Endothelial cell of umbilical vein (primary cell): ENCODE measurements at regions not wholly inside any gene's neighbourhood (a gene's known extent, or its start where the extent isn't known, plus 50 kb on each side); places are given as distances from the start of the nearest gene placed in this dataset.

ENCODE experiments used
- BruUV-seq: library from RNA; stranded (reverse); fragments of 400-500 nt; replicated peaks from 2 replicates; lab custom pipeline; 2021; lab: Mats Ljungman, UMichigan
- CTCF ChIA-PET: fragments of 300-600, 350-600 bp; sonication (Branson Sonifier 250); formaldehyde crosslinking; loops from one replicate; lab custom pipeline; 2021; ENCODE audit warnings: antibody characterized with exemption, inconsistent platforms; lab: Charles Lee
- POLR2A ChIA-PET: fragments of 300-600, 350-600 bp; sonication (Branson Sonifier 250); formaldehyde crosslinking; loops from one replicate; lab custom pipeline; 2021; ENCODE audit warnings: antibody characterized with exemption, inconsistent platforms; lab: Charles Lee
- DNase-seq: peaks from one replicate; pipeline ENCODE4 v3.0.0-alpha.2; 2011; ENCODE audit warnings: low read depth, low spot score
- FAIRE-seq: peaks from 2 replicates; lab custom pipeline; 2011; peaks lifted over from hg19 to GRCh38; lab: Jason Lieb, UNC
- H2AFZ ChIP-seq: 2 replicates; pipeline ENCODE4 v1.6.0; 2012; ENCODE audit warnings: low read depth, low read length, control low read depth, inconsistent platforms
- H3K27ac ChIP-seq: 2 replicates; pipeline ENCODE4 v1.5.1; 2011; ENCODE audit warnings: low read depth, mild to moderate bottlenecking, control low read depth, low read length, moderate library complexity; ENCODE audit not compliant: insufficient read depth
- H3K27me3 ChIP-seq, 2 experiments: 2 replicates each; pipeline versions ENCODE4 v1.6.0 to v1.6.1; 2011; ENCODE audit warnings: low read length in 2 of 2, mixed read lengths in 1 of 2; ENCODE audit not compliant: control insufficient read depth in 2 of 2, insufficient read depth in 2 of 2
- H3K36me3 ChIP-seq, 2 experiments: 2 replicates in 1 of 2; 3 replicates in 1 of 2; pipeline ENCODE4 v1.5.1; 2011; ENCODE audit warnings: low read length in 2 of 2, mild to moderate bottlenecking in 1 of 2, moderate library complexity in 1 of 2; ENCODE audit not compliant: control insufficient read depth in 2 of 2, insufficient read depth in 2 of 2; ENCODE audit errors: extremely low read depth in 1 of 2
- H3K4me1 ChIP-seq: 3 replicates; pipeline ENCODE4 v1.5.1; 2011; ENCODE audit warnings: mild to moderate bottlenecking, low read length; ENCODE audit not compliant: control insufficient read depth, insufficient read depth; ENCODE audit errors: extremely low read depth
- H3K4me2 ChIP-seq: 2 replicates; pipeline ENCODE4 v1.6.1; 2011; ENCODE audit warnings: low read length, control low read depth, mixed read lengths; ENCODE audit not compliant: insufficient read depth
- H3K4me3 ChIP-seq, 3 experiments: fragments of 200-600 bp in 1 of 3; sonication (generic), shearing (Covaris generic) in 1 of 3; replicated peaks in 1 of 3; 2 replicates each; pipeline ENCODE4 v1.5.1; 2011 to 2016; ENCODE audit warnings: control low read depth in 3 of 3, low read length in 3 of 3, mild to moderate bottlenecking in 2 of 3, inconsistent platforms in 1 of 3, low read depth in 1 of 3, moderate library complexity in 1 of 3; ENCODE audit not compliant: insufficient read depth in 1 of 3
- H3K79me2 ChIP-seq: 2 replicates; pipeline ENCODE4 v1.6.0; 2012; ENCODE audit warnings: low read length, inconsistent platforms; ENCODE audit not compliant: control insufficient read depth, insufficient read depth
- H3K9ac ChIP-seq: replicated peaks from 2 replicates; pipeline ENCODE3; 2011; ENCODE audit warnings: low read length, control low read depth; ENCODE audit not compliant: insufficient read depth; ENCODE audit errors: extremely low read depth
- H3K9me1 ChIP-seq: replicated peaks from 3 replicates; pipeline ENCODE4 v1.6.0; 2011; ENCODE audit warnings: mild to moderate bottlenecking, low read length; ENCODE audit not compliant: control insufficient read depth, insufficient read depth; ENCODE audit errors: extremely low read depth
- H3K9me3 ChIP-seq: replicated peaks from 2 replicates; pipeline ENCODE4 v1.5.1; 2012; ENCODE audit warnings: low read length, inconsistent platforms; ENCODE audit not compliant: control insufficient read depth, insufficient read depth
- H4K20me1 ChIP-seq: replicated peaks from 2 replicates; pipeline ENCODE3; 2011; ENCODE audit warnings: mild to moderate bottlenecking, low read length; ENCODE audit not compliant: control insufficient read depth, insufficient read depth; ENCODE audit errors: extremely low read depth
- EZH2 ChIP-seq: IDR thresholded peaks from 2 replicates; pipeline ENCODE4 v1.6.1; 2012; ENCODE audit warnings: borderline replicate concordance, low read depth, mild to moderate bottlenecking, moderate library complexity, low read length, inconsistent platforms; ENCODE audit not compliant: severe bottlenecking
- FOS ChIP-seq: IDR thresholded peaks from 2 replicates; pipeline ENCODE4 v1.6.1; 2011; ENCODE audit warnings: mild to moderate bottlenecking, low read length, moderate library complexity, borderline replicate concordance; ENCODE audit not compliant: insufficient read depth
- GATA2 ChIP-seq: IDR thresholded peaks from 2 replicates; pipeline ENCODE4 v1.7.0; 2011; ENCODE audit warnings: low read depth, mild to moderate bottlenecking, moderate library complexity, mixed read lengths, low read length; ENCODE audit not compliant: insufficient read length, insufficient read depth
- JUN ChIP-seq: IDR thresholded peaks from 2 replicates; pipeline ENCODE4 v1.6.1; 2011; ENCODE audit warnings: borderline replicate concordance, low read depth; ENCODE audit not compliant: insufficient read length, insufficient read depth
- MYC ChIP-seq: IDR thresholded peaks from one replicate; pipeline ENCODE4 v1.6.1; 2011; ENCODE audit warnings: mild to moderate bottlenecking, low read depth, low read length
- POLR2A ChIP-seq: IDR thresholded peaks from 2 replicates; pipeline ENCODE4 v1.6.1; 2012; ENCODE audit warnings: low read depth, mild to moderate bottlenecking, control low read depth, low read length
- POLR2AphosphoS5 ChIP-seq: IDR thresholded peaks from 2 replicates; pipeline ENCODE4 v1.6.1; 2012; ENCODE audit warnings: low read depth, mild to moderate bottlenecking, control low read depth, low read length, moderate library complexity; ENCODE audit not compliant: insufficient read depth
- dilution Hi-C: fragments of 300-500 bp; cut with MboI; formaldehyde crosslinking; loops from one replicate; pipeline ENCODE4 v1.15.0; 2019; ENCODE audit warnings: low sequenced_read_pairs; ENCODE audit not compliant: extremely low pct_ligation_motif_present
- intact Hi-C: fragments of 100-400 bp; cut with micrococcal nuclease; formaldehyde crosslinking; loops from one replicate; pipeline ENCODE4 v1.10.0; 2022
- TF ChIP-seq, protein P1 (sequence below), 2 donors: IDR thresholded peaks; 1 replicate in 1 of 2; 2 replicates in 1 of 2; pipeline ENCODE4 v1.5.1; 2011; ENCODE audit warnings: low read length in 2 of 2, mild to moderate bottlenecking in 2 of 2, moderate library complexity in 2 of 2, control low read depth in 1 of 2, inconsistent platforms in 1 of 2, low read depth in 1 of 2; ENCODE audit not compliant: insufficient read depth in 1 of 2; ENCODE audit errors: extremely low read depth in 1 of 2
- TF ChIP-seq, protein P2 (sequence below): IDR thresholded peaks from 2 replicates; pipeline ENCODE4 v1.6.1; 2011; ENCODE audit not compliant: insufficient read depth, insufficient read length

DNA sequence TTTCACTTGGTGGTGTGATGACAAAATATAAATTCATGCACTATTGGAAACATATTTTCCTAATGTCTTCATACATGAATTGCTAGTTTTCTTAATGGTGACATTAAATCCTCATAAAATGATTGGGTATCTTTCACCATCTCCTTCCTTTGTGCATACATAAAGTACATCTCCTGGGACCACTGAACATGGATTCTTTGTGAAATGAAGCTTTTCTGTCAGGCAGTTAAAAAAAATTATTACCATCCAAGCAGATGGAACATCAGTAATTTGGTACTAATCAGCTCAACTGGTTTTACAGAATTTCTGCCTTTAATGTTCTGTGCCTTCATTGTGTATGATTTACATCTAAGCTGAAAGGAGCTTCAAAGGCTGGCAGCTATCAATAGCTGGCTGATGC is 891.7 kb upstream of the SLC10A2 start:
- FAIRE-seq, result no peak
- TF ChIP-seq, protein P1, sequence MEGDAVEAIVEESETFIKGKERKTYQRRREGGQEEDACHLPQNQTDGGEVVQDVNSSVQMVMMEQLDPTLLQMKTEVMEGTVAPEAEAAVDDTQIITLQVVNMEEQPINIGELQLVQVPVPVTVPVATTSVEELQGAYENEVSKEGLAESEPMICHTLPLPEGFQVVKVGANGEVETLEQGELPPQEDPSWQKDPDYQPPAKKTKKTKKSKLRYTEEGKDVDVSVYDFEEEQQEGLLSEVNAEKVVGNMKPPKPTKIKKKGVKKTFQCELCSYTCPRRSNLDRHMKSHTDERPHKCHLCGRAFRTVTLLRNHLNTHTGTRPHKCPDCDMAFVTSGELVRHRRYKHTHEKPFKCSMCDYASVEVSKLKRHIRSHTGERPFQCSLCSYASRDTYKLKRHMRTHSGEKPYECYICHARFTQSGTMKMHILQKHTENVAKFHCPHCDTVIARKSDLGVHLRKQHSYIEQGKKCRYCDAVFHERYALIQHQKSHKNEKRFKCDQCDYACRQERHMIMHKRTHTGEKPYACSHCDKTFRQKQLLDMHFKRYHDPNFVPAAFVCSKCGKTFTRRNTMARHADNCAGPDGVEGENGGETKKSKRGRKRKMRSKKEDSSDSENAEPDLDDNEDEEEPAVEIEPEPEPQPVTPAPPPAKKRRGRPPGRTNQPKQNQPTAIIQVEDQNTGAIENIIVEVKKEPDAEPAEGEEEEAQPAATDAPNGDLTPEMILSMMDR (IDR thresholded peaks at IDR 0.05; ENCODE audit: extremely low read depth in 1 of 2, insufficient read depth in 1 of 2, low read depth in 1 of 2, low read length in 2 of 2), result no peak
- no peak for TF ChIP-seq GATA2
- TF ChIP-seq EZH2, result no peak
- TF ChIP-seq MYC, result no peak
- TF ChIP-seq POLR2A, result no peak
- TF ChIP-seq, protein P2, sequence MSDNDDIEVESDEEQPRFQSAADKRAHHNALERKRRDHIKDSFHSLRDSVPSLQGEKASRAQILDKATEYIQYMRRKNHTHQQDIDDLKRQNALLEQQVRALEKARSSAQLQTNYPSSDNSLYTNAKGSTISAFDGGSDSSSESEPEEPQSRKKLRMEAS, result no peak
- TF ChIP-seq JUN, result no peak
- TF ChIP-seq FOS, result no peak
- TF ChIP-seq POLR2AphosphoS5, result no peak
- BruUV-seq, result no TSS peak
- Histone ChIP-seq H3K27me3 (no peaks in the 10 kb centered on the region), H3K9me1 (no peaks in the 10 kb centered on the region), H3K36me3 (no peaks in the 10 kb centered on the region), H3K27ac (no peak overlapping the region), H3K9ac (no peak overlapping the region), H3K4me3 (no peak overlapping the region), H3K9me3 (no peaks in the 10 kb centered on the region), H3K4me2 (no peak overlapping the region), H3K4me1 (peaks cover 20% of the 10 kb centered on the region), H2AFZ (no peak overlapping the region), H4K20me1 (no peaks in the 10 kb centered on the region), H3K79me2 (no peaks in the 10 kb centered on the region)
- intact Hi-C loops, result no loop called here
- CTCF ChIA-PET, result no interaction called here
- POLR2A ChIA-PET, result no interaction called here
- DNase-seq, result no peak
- dilution Hi-C loops, result no loop called here
